HCT116 (cell line): ENCODE measurements at regions not wholly inside any gene's neighbourhood (a gene's known extent, or its start where the extent isn't known, plus 50 kb on each side); places are given as distances from the start of the nearest gene placed in this dataset.

Source experiments
- ATAC-seq: fragments of 200-7000 bp; cut with Tn5 transposase; 2 replicates; pipeline ENCODE4 v1.9.1; 2020; ENCODE audit warnings: mild to moderate bottlenecking, moderate library complexity
- BruUV-seq: library from RNA; stranded (reverse); fragments of 400-500 nt; replicated peaks from 2 replicates; lab custom pipeline; 2021; lab: Mats Ljungman, UMichigan
- CTCF ChIA-PET: fragments of 300-600 bp; sonication (Branson Sonifier 250); formaldehyde crosslinking; loops from one replicate; lab custom pipeline; 2021; ENCODE audit warnings: antibody characterized with exemption; lab: Charles Lee
- POLR2A ChIA-PET: fragments of 300-600, 350-600 bp; sonication (Branson Sonifier 250); formaldehyde crosslinking; loops from one replicate; lab custom pipeline; 2021; ENCODE audit warnings: antibody characterized with exemption; lab: Charles Lee
- RAD21 ChIA-PET, 2 experiments: fragments of 300-600 bp; sonication (Branson Sonifier 250); formaldehyde crosslinking; loops; one replicate each; lab custom pipeline; 2023; ENCODE audit warnings: low total read pairs in 2 of 2; ENCODE audit not compliant: uncharacterized antibody in 2 of 2, unreplicated experiment in 2 of 2, low non-redundant PET in 1 of 2; lab: Charles Lee
- DNase-seq: peaks from one replicate; pipeline ENCODE4 v3.0.0-alpha.2; 2010; ENCODE audit warnings: low read depth, low spot score
- H2AFZ ChIP-seq: fragments of 200-600 bp; shearing (Covaris generic), sonication (generic); 2 replicates; pipeline ENCODE4 v1.6.1; 2017; ENCODE audit warnings: low read depth, mixed run types, mixed read lengths, antibody characterized with exemption, low read length; ENCODE audit not compliant: poor library complexity, severe bottlenecking
- H3K27ac ChIP-seq: 2 replicates; pipeline ENCODE4 v1.5.1; 2012; ENCODE audit warnings: low read depth, low read length
- H3K27me3 ChIP-seq: fragments of 200-600 bp; sonication (generic); 2 replicates; pipeline ENCODE4 v1.6.1; 2016; ENCODE audit warnings: mixed run types, low read length, mixed read lengths; ENCODE audit not compliant: insufficient read depth
- H3K36me3 ChIP-seq, 2 experiments: fragments of 200-500 bp in 1 of 2; fragments of 200-600 bp in 1 of 2; sonication (Bioruptor generic) in 1 of 2; sonication (generic) in 1 of 2; 2 replicates each; pipeline versions ENCODE4 v1.5.1 to v1.6.1; 2014 to 2016; ENCODE audit warnings: low read length in 2 of 2, inconsistent platforms in 1 of 2, mixed read lengths in 1 of 2, mixed run types in 1 of 2; ENCODE audit not compliant: insufficient read depth in 2 of 2, control insufficient read depth in 1 of 2
- H3K4me1 ChIP-seq, 2 experiments: fragments of 200-600 bp in 1 of 2; sonication (generic) in 1 of 2; 2 replicates each; pipeline versions ENCODE4 v1.5.1 to v1.6.1; 2012 to 2017; ENCODE audit warnings: low read length in 2 of 2, inconsistent platforms in 1 of 2, mild to moderate bottlenecking in 1 of 2, mixed read lengths in 1 of 2, mixed run types in 1 of 2, moderate library complexity in 1 of 2; ENCODE audit not compliant: insufficient read depth in 2 of 2, control insufficient read depth in 1 of 2
- H3K4me2 ChIP-seq: fragments of 200-600 bp; sonication (generic); 2 replicates; pipeline ENCODE4 v1.6.1; 2017; ENCODE audit warnings: mixed run types, low read length, mixed read lengths
- H3K4me3 ChIP-seq, 2 experiments: fragments of 200-600 bp in 1 of 2; sonication (generic) in 1 of 2; replicated peaks in 1 of 2; 2 replicates each; pipeline ENCODE4 v1.5.1; 2011 to 2016; ENCODE audit warnings: low read length in 2 of 2, control low read depth in 1 of 2, low read depth in 1 of 2, mild to moderate bottlenecking in 1 of 2, mixed read lengths in 1 of 2, mixed run types in 1 of 2
- H3K79me2 ChIP-seq: fragments of 200-600 bp; sonication (generic); 2 replicates; pipeline ENCODE4 v1.6.1; 2017; ENCODE audit warnings: mild to moderate bottlenecking, mixed run types, low read length, moderate library complexity, mixed read lengths; ENCODE audit not compliant: insufficient read depth
- H3K9ac ChIP-seq: fragments of 200-600 bp; sonication (generic); 2 replicates; pipeline ENCODE4 v1.6.1; 2016; ENCODE audit warnings: low read length, mixed read lengths
- H3K9me2 ChIP-seq: fragments of 200-600 bp; sonication (generic), shearing (Covaris generic); 2 replicates; pipeline ENCODE4 v1.6.1; 2017; ENCODE audit warnings: mixed run types, mild to moderate bottlenecking, moderate library complexity; ENCODE audit not compliant: insufficient read depth
- H3K9me3 ChIP-seq, 2 experiments: fragments of 200-500 bp in 1 of 2; fragments of 200-600 bp in 1 of 2; sonication (Bioruptor generic) in 1 of 2; sonication (generic) in 1 of 2; 2 replicates each; pipeline ENCODE4 v1.6.1; 2014 to 2017; ENCODE audit warnings: low read length in 2 of 2, mixed read lengths in 2 of 2, inconsistent platforms in 1 of 2, low read depth in 1 of 2, mild to moderate bottlenecking in 1 of 2, mixed run types in 1 of 2, moderate library complexity in 1 of 2; ENCODE audit not compliant: control insufficient read depth in 1 of 2, insufficient read depth in 1 of 2
- H4K20me1 ChIP-seq: fragments of 200-600 bp; sonication (generic), shearing (Covaris generic); 2 replicates; pipeline ENCODE4 v1.6.1; 2017; ENCODE audit warnings: mixed run types, mild to moderate bottlenecking, moderate library complexity; ENCODE audit not compliant: insufficient read depth
- CEBPB ChIP-seq: IDR thresholded peaks from 2 replicates; pipeline ENCODE4 v1.6.1; 2012; ENCODE audit warnings: low read depth
- EGR1 ChIP-seq: IDR thresholded peaks from 2 replicates; pipeline ENCODE4 v1.6.1; 2012; ENCODE audit warnings: low read depth
- ELF1 ChIP-seq: IDR thresholded peaks from 2 replicates; pipeline ENCODE4 v1.6.1; 2012; ENCODE audit warnings: low read depth, borderline replicate concordance
- EZH2phosphoT487 ChIP-seq: fragments of 200-600 bp; IDR thresholded peaks from 2 replicates; pipeline ENCODE4 v1.6.1; 2018; ENCODE audit warnings: antibody characterized with exemption, borderline replicate concordance
- POLR2A ChIP-seq: IDR thresholded peaks from 2 replicates; pipeline ENCODE4 v1.7.0; 2011; ENCODE audit warnings: borderline replicate concordance; ENCODE audit not compliant: insufficient read depth, insufficient read length; ENCODE audit errors: extremely low read depth
- RAD21 ChIP-seq: IDR thresholded peaks from 2 replicates; pipeline ENCODE4 v1.6.1; 2012; ENCODE audit warnings: low read depth, mild to moderate bottlenecking
- SIN3A ChIP-seq: IDR thresholded peaks from 2 replicates; pipeline ENCODE4 v1.6.1; 2012; ENCODE audit warnings: low read depth
- SRF ChIP-seq: IDR thresholded peaks from 2 replicates; pipeline ENCODE4 v1.6.1; 2012; ENCODE audit warnings: low read depth
- YY1 ChIP-seq: IDR thresholded peaks from 2 replicates; pipeline ENCODE4 v1.6.1; 2011; ENCODE audit warnings: low read length, low read depth, moderate library complexity, mild to moderate bottlenecking; ENCODE audit not compliant: insufficient replicate concordance; ENCODE audit errors: extremely low read depth
- ZNF274 ChIP-seq: fragments of 200-500 bp; sonication (Bioruptor generic); IDR thresholded peaks from 2 replicates; pipeline ENCODE4 v1.6.1; 2014; ENCODE audit warnings: mild to moderate bottlenecking, low read depth, low read length, inconsistent platforms
- intact Hi-C: fragments of 100-400 bp; cut with micrococcal nuclease; formaldehyde crosslinking; loops from 2 replicates; pipeline ENCODE4 v1.10.0; 2022

GRCh38 chrX:13927175-13927574 is 102.5 kb downstream of the GEMIN8 start:
- Histone ChIP-seq H2AFZ (no peak overlapping the region), H3K9ac (no peak overlapping the region), H3K4me1 (no peaks in the 10 kb centered on the region), H3K9me3 (no peaks in the 10 kb centered on the region), H3K79me2 (no peaks in the 10 kb centered on the region), H3K4me2 (no peak overlapping the region), H3K4me3 (no peak overlapping the region), H3K9me2 (no peaks in the 10 kb centered on the region), H4K20me1 (no peaks in the 10 kb centered on the region), H3K27me3 (no peaks in the 10 kb centered on the region), H3K27ac (no peak overlapping the region), H3K36me3 (no peaks in the 10 kb centered on the region)
- ChIA-PET RAD21 (no interaction called here), CTCF (no interaction called here), POLR2A (no interaction called here)
- DNase-seq (no peak), ATAC-seq (no peak)
- BruUV-seq = no TSS peak
- TF ChIP-seq YY1 = no peak
- TF ChIP-seq EZH2phosphoT487 = no peak
- no peak for TF ChIP-seq ZNF274
- no peak for TF ChIP-seq SIN3A
- no peak for TF ChIP-seq POLR2A
- no peak for TF ChIP-seq SRF
- TF ChIP-seq EGR1 = no peak
- TF ChIP-seq CEBPB = no peak
- intact Hi-C loops = no loop called here

- TF ChIP-seq ELF1 (no peak), RAD21 (peak; percentile 28; the same call in 1 of the 2 replicates)
- no peak for DNase-seq
- no TSS peak for BruUV-seq
- H3K9ac ChIP-seq = no peak overlapping the region
- no peaks in the 10 kb centered on the region for H3K27me3 ChIP-seq
- no peaks in the 10 kb centered on the region for H3K79me2 ChIP-seq
- ChIA-PET POLR2A (no interaction called here), RAD21 (no interaction called here), CTCF (no interaction called here)
- no peak overlapping the region for H3K4me2 ChIP-seq
- H3K4me3 ChIP-seq = no peak overlapping the region
- no peaks in the 10 kb centered on the region for H3K9me3 ChIP-seq
- no peaks in the 10 kb centered on the region for H3K36me3 ChIP-seq
- H4K20me1 ChIP-seq = no peaks in the 10 kb centered on the region
- ATAC-seq = no peak
- H3K9me2 ChIP-seq = no peaks in the 10 kb centered on the region
- H3K27ac ChIP-seq = no peak overlapping the region
- no peak overlapping the region for H2AFZ ChIP-seq
- intact Hi-C loops = no loop called here
- H3K4me1 ChIP-seq = no peaks in the 10 kb centered on the region
Observed at GRCh38 chrX:13923845-13924244, 105.8 kb downstream of the GEMIN8 start.
